Caco-2 (cell line): ENCODE measurements at regions not wholly inside any gene's neighbourhood (a gene's known extent, or its start where the extent isn't known, plus 50 kb on each side); places are given as distances from the start of the nearest gene placed in this dataset.

ENCODE experiments used
- BruUV-seq: library from RNA; stranded (reverse); fragments of 400-500 nt; replicated peaks from 2 replicates; lab custom pipeline; 2021; lab: Mats Ljungman, UMichigan
- CTCF ChIA-PET: fragments of 300-600 bp; sonication (Branson Sonifier 250); formaldehyde crosslinking; loops from one replicate; lab custom pipeline; 2022; ENCODE audit warnings: antibody characterized with exemption; lab: Charles Lee
- POLR2A ChIA-PET: fragments of 300-600 bp; sonication (Branson Sonifier 250); formaldehyde crosslinking; loops from one replicate; lab custom pipeline; 2022; ENCODE audit warnings: antibody characterized with exemption; lab: Charles Lee
- DNase-seq, 2 experiments: peaks; one replicate each; pipeline versions ENCODE4 v3.0.0 to v3.0.0-alpha.2; 2020 to 2022
- H3K27me3 ChIP-seq: replicated peaks from 2 replicates; pipeline ENCODE4 v1.6.0; 2011; ENCODE audit warnings: low read length; ENCODE audit not compliant: control insufficient read depth, insufficient read depth
- H3K36me3 ChIP-seq: 2 replicates; pipeline ENCODE4 v1.5.1; 2011; ENCODE audit warnings: low read length; ENCODE audit not compliant: control insufficient read depth, insufficient read depth
- H3K4me1 ChIP-seq: fragments of 250-450 bp; sonication (Bioruptor Pico); 2 replicates; pipeline ENCODE4 v1.5.1; 2020; ENCODE audit warnings: mild to moderate bottlenecking
- H3K4me3 ChIP-seq: 2 replicates; pipeline ENCODE4 v1.5.1; 2011; ENCODE audit warnings: low read depth, mild to moderate bottlenecking, control low read depth, low read length
- H3K9me3 ChIP-seq: fragments of 250-450 bp; sonication (Bioruptor Pico); 2 replicates; pipeline ENCODE4 v1.5.1; 2020; ENCODE audit warnings: mild to moderate bottlenecking, moderate library complexity
- H3K27ac Mint-ChIP-seq: one replicate; pipeline ENCODE4 v1.8.0; 2022; ENCODE audit warnings: mixed read lengths; ENCODE audit not compliant: unreplicated experiment
- H3K27me3 Mint-ChIP-seq: one replicate; pipeline ENCODE4 v1.8.0; 2022; ENCODE audit warnings: mixed read lengths; ENCODE audit not compliant: insufficient read depth, unreplicated experiment
- H3K36me3 Mint-ChIP-seq: one replicate; pipeline ENCODE4 v1.8.0; 2022; ENCODE audit warnings: mild to moderate bottlenecking, mixed read lengths; ENCODE audit not compliant: insufficient read depth, unreplicated experiment
- H3K4me1 Mint-ChIP-seq: one replicate; pipeline ENCODE4 v1.8.0; 2022; ENCODE audit warnings: low read depth, mixed read lengths; ENCODE audit not compliant: unreplicated experiment
- H3K4me3 Mint-ChIP-seq: one replicate; pipeline ENCODE4 v1.8.0; 2022; ENCODE audit warnings: mild to moderate bottlenecking, moderate library complexity, mixed read lengths; ENCODE audit not compliant: unreplicated experiment
- H3K9me3 Mint-ChIP-seq: one replicate; pipeline ENCODE4 v1.8.0; 2022; ENCODE audit warnings: mixed read lengths; ENCODE audit not compliant: unreplicated experiment
- intact Hi-C: fragments of 100-400 bp; cut with micrococcal nuclease; formaldehyde crosslinking; loops from one replicate; pipeline ENCODE4 v1.10.0; 2022; ENCODE audit not compliant: unreplicated experiment
- TF ChIP-seq, protein P1 (sequence below), 2 experiments: fragments of 200-600 bp in 1 of 2; IDR thresholded peaks; 1 replicate in 1 of 2; 2 replicates in 1 of 2; pipeline versions ENCODE4 v1.5.1 to v1.8.0; 2011 to 2022; ENCODE audit warnings: antibody characterized with exemption in 1 of 2, control low read depth in 1 of 2, inconsistent platforms in 1 of 2, low read depth in 1 of 2, low read length in 1 of 2, mild to moderate bottlenecking in 1 of 2, moderate library complexity in 1 of 2; ENCODE audit not compliant: insufficient read depth in 1 of 2, severe bottlenecking in 1 of 2, unreplicated experiment in 1 of 2

DNA sequence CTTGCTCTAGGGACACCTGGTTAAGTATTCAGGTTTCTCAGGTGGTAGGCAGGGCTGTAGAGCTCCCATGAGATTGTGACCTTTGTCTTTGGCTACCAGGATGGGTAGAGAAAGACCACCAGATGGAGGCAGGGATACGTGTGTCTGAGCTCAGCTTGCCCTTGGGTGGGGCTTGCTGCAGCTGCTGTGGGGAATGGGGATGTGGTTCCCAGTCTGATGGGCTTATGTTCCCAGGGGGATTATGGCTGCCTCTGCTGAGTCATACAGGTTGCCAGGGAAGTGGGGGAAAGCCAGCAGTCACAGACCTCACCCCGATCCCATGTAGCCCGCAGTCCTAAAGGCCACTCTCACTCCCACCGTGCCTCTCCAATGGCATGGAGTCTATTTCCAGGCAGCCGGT is 659.9 kb upstream of the KLF12 start:
- H3K4me3 Mint-ChIP-seq = no peak overlapping the region
- H3K27me3 Mint-ChIP-seq = peaks cover 14% of the 10 kb centered on the region
- intact Hi-C loops = no loop called here
- no peak for DNase-seq
- H3K27me3 ChIP-seq = no peaks in the 10 kb centered on the region
- BruUV-seq = no TSS peak
- ChIA-PET POLR2A (no interaction called here), CTCF (interaction anchor here (0.6 to 0.7 kb wide), 2 partner anchors 276 to 426 kb away, joined by 3 read pairs; no protein-coding TSS in a partner anchor)
- no peak overlapping the region for H3K27ac Mint-ChIP-seq
- no peaks in the 10 kb centered on the region for H3K4me1 ChIP-seq
- no peaks in the 10 kb centered on the region for H3K9me3 Mint-ChIP-seq
- H3K4me1 Mint-ChIP-seq = no peaks in the 10 kb centered on the region
- TF ChIP-seq, protein P1, sequence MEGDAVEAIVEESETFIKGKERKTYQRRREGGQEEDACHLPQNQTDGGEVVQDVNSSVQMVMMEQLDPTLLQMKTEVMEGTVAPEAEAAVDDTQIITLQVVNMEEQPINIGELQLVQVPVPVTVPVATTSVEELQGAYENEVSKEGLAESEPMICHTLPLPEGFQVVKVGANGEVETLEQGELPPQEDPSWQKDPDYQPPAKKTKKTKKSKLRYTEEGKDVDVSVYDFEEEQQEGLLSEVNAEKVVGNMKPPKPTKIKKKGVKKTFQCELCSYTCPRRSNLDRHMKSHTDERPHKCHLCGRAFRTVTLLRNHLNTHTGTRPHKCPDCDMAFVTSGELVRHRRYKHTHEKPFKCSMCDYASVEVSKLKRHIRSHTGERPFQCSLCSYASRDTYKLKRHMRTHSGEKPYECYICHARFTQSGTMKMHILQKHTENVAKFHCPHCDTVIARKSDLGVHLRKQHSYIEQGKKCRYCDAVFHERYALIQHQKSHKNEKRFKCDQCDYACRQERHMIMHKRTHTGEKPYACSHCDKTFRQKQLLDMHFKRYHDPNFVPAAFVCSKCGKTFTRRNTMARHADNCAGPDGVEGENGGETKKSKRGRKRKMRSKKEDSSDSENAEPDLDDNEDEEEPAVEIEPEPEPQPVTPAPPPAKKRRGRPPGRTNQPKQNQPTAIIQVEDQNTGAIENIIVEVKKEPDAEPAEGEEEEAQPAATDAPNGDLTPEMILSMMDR (IDR thresholded peaks at IDR 0.05; ENCODE audit: insufficient read depth in 1 of 2, low read depth in 1 of 2, low read length in 1 of 2, severe bottlenecking in 1 of 2, unreplicated experiment in 1 of 2) = no peak
- no peaks in the 10 kb centered on the region for H3K36me3 ChIP-seq
- no peaks in the 10 kb centered on the region for H3K9me3 ChIP-seq
- H3K4me3 ChIP-seq = no peak overlapping the region
- H3K36me3 Mint-ChIP-seq = no peaks in the 10 kb centered on the region

DNA sequence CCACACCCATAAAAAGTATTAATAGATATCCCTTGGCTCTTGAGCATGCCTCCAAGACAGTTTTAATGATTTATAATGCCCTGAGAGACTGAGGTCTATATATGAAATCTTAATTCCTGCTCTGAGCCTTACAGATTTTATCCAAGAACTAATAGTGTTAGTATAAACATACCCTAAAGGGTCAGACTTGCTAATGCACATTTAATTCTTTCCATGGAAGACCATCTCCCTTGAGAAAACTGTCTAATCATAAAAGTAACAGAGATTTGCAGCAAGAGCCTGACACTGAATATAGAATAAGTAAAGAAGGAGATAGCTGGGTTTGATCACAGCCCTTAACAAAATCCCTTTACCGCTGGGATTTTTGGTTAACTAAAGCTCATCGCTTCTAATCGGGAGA is 650.8 kb upstream of the KLF12 start:
- Histone ChIP-seq H3K36me3 (no peaks in the 10 kb centered on the region), H3K9me3 (no peaks in the 10 kb centered on the region), H3K4me1 (no peaks in the 10 kb centered on the region), H3K27me3 (no peaks in the 10 kb centered on the region), H3K4me3 (no peak overlapping the region)
- no TSS peak for BruUV-seq
- ChIA-PET POLR2A (no interaction called here), CTCF (no interaction called here)
- TF ChIP-seq, protein P1 (IDR thresholded peaks at IDR 0.05; ENCODE audit: insufficient read depth in 1 of 2, low read depth in 1 of 2, low read length in 1 of 2, severe bottlenecking in 1 of 2, unreplicated experiment in 1 of 2) = no peak
- Mint-ChIP-seq H3K4me1 (no peaks in the 10 kb centered on the region), H3K4me3 (no peak overlapping the region), H3K27me3 (peaks cover 9% of the 10 kb centered on the region), H3K36me3 (no peaks in the 10 kb centered on the region), H3K27ac (no peak overlapping the region), H3K9me3 (no peaks in the 10 kb centered on the region)
- intact Hi-C loops = no loop called here
- DNase-seq = no peak

DNA sequence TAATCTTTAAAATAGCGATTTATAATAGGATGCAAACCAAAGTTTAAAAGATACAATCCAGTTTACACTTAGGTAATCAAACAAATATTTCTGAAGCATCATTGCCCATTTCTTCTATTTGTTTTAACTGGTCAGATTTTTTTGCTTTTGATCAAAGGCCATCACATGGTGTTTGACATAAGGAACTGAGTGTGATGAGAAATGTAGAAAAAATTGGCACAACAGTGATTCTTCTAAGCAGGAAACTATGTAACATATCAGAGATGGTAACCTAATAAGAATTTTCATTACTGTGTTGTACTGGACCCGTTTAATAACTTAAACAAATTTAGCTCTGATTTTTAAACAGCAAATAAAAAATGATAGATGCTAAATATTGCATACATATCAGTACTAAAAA is 644.7 kb upstream of the KLF12 start:
- no TSS peak for BruUV-seq
- Histone ChIP-seq H3K27me3 (no peaks in the 10 kb centered on the region), H3K9me3 (no peaks in the 10 kb centered on the region), H3K4me1 (no peaks in the 10 kb centered on the region), H3K4me3 (no peak overlapping the region), H3K36me3 (no peaks in the 10 kb centered on the region)
- H3K4me1 Mint-ChIP-seq = no peaks in the 10 kb centered on the region
- ChIA-PET POLR2A (no interaction called here), CTCF (no interaction called here)
- intact Hi-C loops = no loop called here
- no peaks in the 10 kb centered on the region for H3K36me3 Mint-ChIP-seq
- no peak for DNase-seq
- no peak overlapping the region for H3K27ac Mint-ChIP-seq
- H3K9me3 Mint-ChIP-seq = no peaks in the 10 kb centered on the region
- H3K27me3 Mint-ChIP-seq = peaks cover 10% of the 10 kb centered on the region
- TF ChIP-seq, protein P1 (IDR thresholded peaks at IDR 0.05; ENCODE audit: insufficient read depth in 1 of 2, low read depth in 1 of 2, low read length in 1 of 2, severe bottlenecking in 1 of 2, unreplicated experiment in 1 of 2) = no peak
- H3K4me3 Mint-ChIP-seq = no peak overlapping the region
